LNCaP clone FGC (cell line): ENCODE measurements at regions not wholly inside any gene's neighbourhood (a gene's known extent, or its start where the extent isn't known, plus 50 kb on each side); places are given as distances from the start of the nearest gene placed in this dataset.
A peak's percentile ranks its signal among the peaks of the same experiment; 100 is the strongest.

Source experiments
- DNase-seq: peaks from one replicate; pipeline ENCODE4 v3.0.0-alpha.2; 2011; ENCODE audit warnings: low read depth
- H3K4me3 ChIP-seq: 2 replicates; pipeline ENCODE4 v1.5.1; 2011; ENCODE audit warnings: mild to moderate bottlenecking, low read depth, low read length, control low read depth
- CTCF ChIP-seq: IDR thresholded peaks from 2 replicates; pipeline ENCODE4 v1.5.1; 2012; ENCODE audit warnings: mild to moderate bottlenecking; ENCODE audit not compliant: control insufficient read depth, insufficient read depth; ENCODE audit errors: extremely low read depth

DNA sequence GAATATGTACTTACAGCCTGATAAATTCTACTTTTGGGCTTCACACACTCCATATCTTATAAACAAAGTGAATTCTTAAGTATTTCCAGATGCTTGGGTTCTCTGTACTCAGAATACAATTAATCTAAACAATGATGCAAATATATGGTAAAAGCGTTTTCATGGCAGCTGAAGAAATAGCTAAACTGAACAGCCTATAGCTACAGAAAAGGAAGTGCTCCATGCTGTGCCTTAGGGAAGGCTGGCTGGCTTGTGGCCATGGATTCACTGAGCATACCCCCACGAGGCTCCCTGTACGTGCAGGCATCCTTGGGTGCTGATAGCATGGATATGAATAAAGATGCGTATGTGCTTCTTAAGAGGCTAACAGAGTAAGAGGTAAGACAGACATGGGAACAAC, 264.0 kb downstream of the KLF13 start:
- TF ChIP-seq CTCF, result no peak
- no peak overlapping the region for H3K4me3 ChIP-seq
- DNase-seq, result no peak

DNA sequence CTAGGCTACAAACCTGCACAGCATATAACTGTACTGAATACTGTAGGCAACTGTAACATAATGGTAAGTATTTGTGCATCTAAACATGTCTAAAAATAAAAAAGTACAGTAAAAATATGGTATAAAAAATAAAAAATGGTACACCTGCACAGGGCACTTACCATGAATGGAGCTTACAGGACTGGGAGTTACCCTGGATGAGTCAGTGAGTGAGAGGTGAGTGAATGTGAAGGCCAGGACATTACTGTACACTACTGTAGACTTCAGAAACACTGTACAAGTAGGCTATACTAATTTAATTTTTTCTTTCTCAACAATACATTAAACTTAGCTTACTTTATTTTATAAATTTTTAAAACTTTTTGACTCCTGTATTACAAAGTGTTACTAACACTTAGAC, 265.3 kb downstream of the KLF13 start:
- DNase-seq, result no peak
- no peak overlapping the region for H3K4me3 ChIP-seq
- TF ChIP-seq CTCF, result no peak

- no peak for DNase-seq
- H3K4me3 ChIP-seq, result no peak overlapping the region
- no peak for TF ChIP-seq CTCF
These were observed 270.8 kb downstream of the KLF13 start for GRCh38 chr15:31597466-31597865.

- peak; percentile 1 for DNase-seq
- TF ChIP-seq CTCF, result no peak
- H3K4me3 ChIP-seq, result no peak overlapping the region
These were observed 272.0 kb downstream of the KLF13 start for GRCh38 chr15:31598620-31599019.

DNA sequence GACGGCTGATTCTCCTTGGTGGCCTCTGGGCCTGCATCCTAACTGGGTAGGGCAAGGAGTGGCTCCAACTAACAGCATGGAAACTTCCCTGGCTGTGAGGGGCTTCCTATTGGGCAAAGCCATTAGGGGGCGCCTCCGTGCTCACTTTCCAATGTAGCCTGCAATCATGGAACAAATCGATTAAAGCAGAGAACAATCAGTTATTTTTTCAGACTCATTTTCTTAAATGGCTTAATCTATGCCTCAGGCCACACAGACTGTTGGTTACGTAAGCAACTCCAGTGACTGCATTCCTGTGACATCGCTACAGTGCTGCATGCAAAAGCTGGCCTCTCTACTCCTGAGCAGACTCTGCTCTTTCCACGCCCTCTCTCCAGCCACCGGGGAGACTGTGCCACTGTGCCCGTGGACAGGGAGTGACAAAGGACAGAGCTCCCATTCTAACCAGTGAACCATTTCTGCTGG, 278.9 kb downstream of the KLF13 start:
- TF ChIP-seq CTCF, result no peak
- no peak for DNase-seq
- no peak overlapping the region for H3K4me3 ChIP-seq

- no peak overlapping the region for H3K4me3 ChIP-seq
- no peak for DNase-seq
- TF ChIP-seq CTCF, result no peak
These were observed 279.6 kb downstream of the KLF13 start for GRCh38 chr15:31606194-31606669.

- DNase-seq, result no peak
- TF ChIP-seq CTCF, result no peak
These were observed 280.4 kb downstream of the KLF13 start for GRCh38 chr15:31606931-31607497.

More at GRCh38 chr15:31606931-31607497, 280.4 kb downstream of the KLF13 start:
- H3K4me3 ChIP-seq, result no peak overlapping the region
